ENCODE measurements at regions not wholly inside any gene's neighbourhood (a gene's known extent, or its start where the extent isn't known, plus 50 kb on each side); places are given as distances from the start of the nearest gene placed in this dataset.

GRCh38 chrX:128601706-128602105 lies 549.5 kb upstream of the ACTRT1 start:
- no peak overlapping the region for H3K4me2 ChIP-seq (ENCODE audit: control insufficient read depth, extremely low read depth, insufficient read depth, low read depth, low read length)
- no peaks in the 10 kb centered on the region for H3K27me3 ChIP-seq (ENCODE audit: control insufficient read depth, extremely low read depth, insufficient read depth, low read length)
- H3K36me3 ChIP-seq (ENCODE audit: control insufficient read depth in 2 of 2, extremely low read depth in 1 of 2, insufficient read depth in 2 of 2, low read length in 2 of 2): no peaks in the 10 kb centered on the region
- no peaks in the 10 kb centered on the region for H4K20me1 ChIP-seq (ENCODE audit: control insufficient read depth, extremely low read depth, insufficient read depth, low read length)
- no peaks in the 10 kb centered on the region for H3K4me1 ChIP-seq (ENCODE audit: control insufficient read depth, extremely low read depth, insufficient read depth, low read length)
- dilution Hi-C loops (cut with MboI; ENCODE audit: extremely low pct_ligation_motif_present, low sequenced_read_pairs): no loop called here
- no peak for TF ChIP-seq EZH2 (IDR thresholded peaks at IDR 0.05; ENCODE audit: low read length)
- TF ChIP-seq CTCF (optimal IDR thresholded peaks at IDR 0.05 in 1 of 3, IDR thresholded peaks at IDR 0.05 in 1 of 3, conservative IDR thresholded peaks at IDR 0.05 in 1 of 3; ENCODE audit: extremely low read depth in 1 of 3, insufficient read depth in 2 of 3, low read length in 3 of 3): no peak
- H3K79me2 ChIP-seq (ENCODE audit: control insufficient read depth, insufficient read depth, low read length): no peaks in the 10 kb centered on the region
- DNase-seq (ENCODE audit: low read depth, low spot score) (no peak), FAIRE-seq (no peak)
- no peaks in the 10 kb centered on the region for H3K9me1 ChIP-seq (ENCODE audit: control insufficient read depth, extremely low read depth, insufficient read depth, low read length)
- H3K27ac ChIP-seq (ENCODE audit: control insufficient read depth, insufficient read depth, low read length): no peak overlapping the region
- no peak overlapping the region for H3K4me3 ChIP-seq (ENCODE audit: control insufficient read depth in 2 of 3, extremely low read depth in 1 of 3, insufficient read depth in 2 of 3, low read depth in 1 of 3, low read length in 3 of 3)
- peaks cover 3% of the 10 kb centered on the region for H3K9me3 ChIP-seq (ENCODE audit: control insufficient read depth, low read depth, low read length)
- no peak overlapping the region for H3K9ac ChIP-seq (ENCODE audit: control insufficient read depth, extremely low read depth, insufficient read depth, low read length)
- H2AFZ ChIP-seq (ENCODE audit: control insufficient read depth, low read length): no peak overlapping the region

GRCh38 chrX:128599632-128600031 lies 547.4 kb upstream of the ACTRT1 start:
- H3K27ac ChIP-seq (ENCODE audit: control insufficient read depth, insufficient read depth, low read length): no peak overlapping the region
- no peaks in the 10 kb centered on the region for H3K9me1 ChIP-seq (ENCODE audit: control insufficient read depth, extremely low read depth, insufficient read depth, low read length)
- TF ChIP-seq CTCF (optimal IDR thresholded peaks at IDR 0.05 in 1 of 3, IDR thresholded peaks at IDR 0.05 in 1 of 3, conservative IDR thresholded peaks at IDR 0.05 in 1 of 3; ENCODE audit: extremely low read depth in 1 of 3, insufficient read depth in 2 of 3, low read length in 3 of 3) (no peak), EZH2 (IDR thresholded peaks at IDR 0.05; ENCODE audit: low read length) (no peak)
- H3K9ac ChIP-seq (ENCODE audit: control insufficient read depth, extremely low read depth, insufficient read depth, low read length): no peak overlapping the region
- dilution Hi-C loops (cut with MboI; ENCODE audit: extremely low pct_ligation_motif_present, low sequenced_read_pairs): no loop called here
- DNase-seq (ENCODE audit: low read depth, low spot score): no peak
- FAIRE-seq: no peak
- no peaks in the 10 kb centered on the region for H3K4me1 ChIP-seq (ENCODE audit: control insufficient read depth, extremely low read depth, insufficient read depth, low read length)
- no peaks in the 10 kb centered on the region for H4K20me1 ChIP-seq (ENCODE audit: control insufficient read depth, extremely low read depth, insufficient read depth, low read length)
- no peak overlapping the region for H3K4me3 ChIP-seq (ENCODE audit: control insufficient read depth in 2 of 3, extremely low read depth in 1 of 3, insufficient read depth in 2 of 3, low read depth in 1 of 3, low read length in 3 of 3)
- H3K79me2 ChIP-seq (ENCODE audit: control insufficient read depth, insufficient read depth, low read length): no peaks in the 10 kb centered on the region
- H3K4me2 ChIP-seq (ENCODE audit: control insufficient read depth, extremely low read depth, insufficient read depth, low read depth, low read length): no peak overlapping the region
- no peaks in the 10 kb centered on the region for H3K27me3 ChIP-seq (ENCODE audit: control insufficient read depth, extremely low read depth, insufficient read depth, low read length)
- H3K9me3 ChIP-seq (ENCODE audit: control insufficient read depth, low read depth, low read length): peaks cover 3% of the 10 kb centered on the region
- no peaks in the 10 kb centered on the region for H3K36me3 ChIP-seq (ENCODE audit: control insufficient read depth in 2 of 2, extremely low read depth in 1 of 2, insufficient read depth in 2 of 2, low read length in 2 of 2)
- no peak overlapping the region for H2AFZ ChIP-seq (ENCODE audit: control insufficient read depth, low read length)

All from keratinocyte (primary cell).